ENCODE measurements at regions not wholly inside any gene's neighbourhood (a gene's known extent, or its start where the extent isn't known, plus 50 kb on each side); places are given as distances from the start of the nearest gene placed in this dataset.
"Not testable (repeated sequence)": the region's sequence is repeated elsewhere in the genome, so short reads cannot be mapped to it uniquely, and the experiment has no call there.

DNA sequence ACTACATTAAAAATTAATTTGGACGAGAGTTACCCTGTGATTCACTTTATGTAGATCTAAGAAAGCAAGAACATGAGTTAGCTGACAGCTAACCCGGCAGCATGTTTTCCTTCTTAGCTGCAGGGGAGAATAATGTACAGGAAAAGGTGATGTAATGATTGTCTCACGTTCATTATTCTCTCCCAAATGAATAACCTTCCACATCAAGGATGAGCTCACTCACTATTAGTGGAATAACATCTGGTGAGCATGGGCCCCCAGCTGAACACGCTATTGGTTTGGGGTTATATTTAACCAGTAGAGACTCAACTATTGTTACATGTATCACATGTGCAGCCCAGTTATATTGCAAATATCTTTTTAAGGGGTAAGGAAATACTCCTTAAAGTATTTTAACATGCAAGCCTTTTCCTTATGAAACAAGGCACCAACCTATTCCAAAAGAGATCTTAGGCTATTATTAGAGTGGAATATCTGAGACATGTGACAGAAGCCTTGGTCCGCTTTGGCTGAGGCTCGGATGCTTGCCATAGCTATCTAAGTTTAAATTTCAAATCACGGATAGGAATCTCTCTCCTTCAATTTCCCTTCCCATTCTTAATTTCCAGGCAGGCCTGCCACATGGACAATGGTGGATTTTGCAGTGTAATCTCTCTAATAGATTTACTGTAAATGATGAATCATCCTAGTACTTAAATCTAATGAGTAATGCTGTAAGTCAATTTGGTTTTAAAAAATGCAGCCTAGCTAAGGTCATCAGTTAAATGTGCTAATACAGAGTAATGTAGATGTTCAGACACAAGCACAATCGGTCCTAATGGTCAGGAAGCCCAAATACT, 99.0 kb upstream of the OTUD4 start:
- no peak overlapping the region for H3K4me3 ChIP-seq (ENCODE audit: low read depth, low read length)
- TF ChIP-seq, protein P1, sequence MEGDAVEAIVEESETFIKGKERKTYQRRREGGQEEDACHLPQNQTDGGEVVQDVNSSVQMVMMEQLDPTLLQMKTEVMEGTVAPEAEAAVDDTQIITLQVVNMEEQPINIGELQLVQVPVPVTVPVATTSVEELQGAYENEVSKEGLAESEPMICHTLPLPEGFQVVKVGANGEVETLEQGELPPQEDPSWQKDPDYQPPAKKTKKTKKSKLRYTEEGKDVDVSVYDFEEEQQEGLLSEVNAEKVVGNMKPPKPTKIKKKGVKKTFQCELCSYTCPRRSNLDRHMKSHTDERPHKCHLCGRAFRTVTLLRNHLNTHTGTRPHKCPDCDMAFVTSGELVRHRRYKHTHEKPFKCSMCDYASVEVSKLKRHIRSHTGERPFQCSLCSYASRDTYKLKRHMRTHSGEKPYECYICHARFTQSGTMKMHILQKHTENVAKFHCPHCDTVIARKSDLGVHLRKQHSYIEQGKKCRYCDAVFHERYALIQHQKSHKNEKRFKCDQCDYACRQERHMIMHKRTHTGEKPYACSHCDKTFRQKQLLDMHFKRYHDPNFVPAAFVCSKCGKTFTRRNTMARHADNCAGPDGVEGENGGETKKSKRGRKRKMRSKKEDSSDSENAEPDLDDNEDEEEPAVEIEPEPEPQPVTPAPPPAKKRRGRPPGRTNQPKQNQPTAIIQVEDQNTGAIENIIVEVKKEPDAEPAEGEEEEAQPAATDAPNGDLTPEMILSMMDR (IDR thresholded peaks at IDR 0.05; ENCODE audit: low read depth, low read length): no peak

DNA sequence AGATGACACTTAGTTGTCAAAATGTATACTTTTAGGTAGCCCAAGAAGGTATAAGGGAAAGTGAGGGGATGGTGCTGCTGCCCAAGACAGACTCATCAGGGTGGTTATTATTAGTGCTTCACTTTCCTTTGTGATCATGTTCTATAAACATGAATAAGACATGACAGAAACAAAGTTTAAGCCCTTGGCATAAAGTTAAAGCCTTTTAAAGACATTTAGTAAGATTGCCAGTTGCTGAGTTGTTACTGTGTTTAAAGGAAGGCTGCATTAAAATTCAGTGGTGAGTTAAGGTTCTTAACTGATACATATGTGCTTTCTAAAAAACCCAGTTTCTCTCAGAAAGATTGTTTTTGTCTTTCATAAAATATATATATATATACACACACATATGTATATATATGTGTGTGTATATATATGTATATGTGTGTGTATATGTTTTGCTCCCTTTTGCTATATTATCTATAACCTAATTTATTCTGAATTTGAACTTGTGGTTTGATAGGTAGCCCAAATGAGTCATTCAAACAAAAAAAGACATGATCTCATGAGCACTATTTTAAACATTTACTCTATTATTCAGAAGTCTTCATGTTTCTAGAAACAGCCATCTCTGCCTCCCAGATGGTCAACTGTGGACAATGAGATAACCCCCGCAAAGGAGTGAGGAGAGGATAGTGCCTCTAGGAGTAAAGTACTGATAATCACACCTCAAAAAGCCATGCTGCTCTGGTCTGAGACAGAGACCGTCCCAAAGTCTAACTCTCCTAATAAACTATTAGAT, 98.1 kb upstream of the OTUD4 start:
- TF ChIP-seq, protein P1 (IDR thresholded peaks at IDR 0.05; ENCODE audit: low read depth, low read length): no peak
- no peak overlapping the region for H3K4me3 ChIP-seq (ENCODE audit: low read depth, low read length)

DNA sequence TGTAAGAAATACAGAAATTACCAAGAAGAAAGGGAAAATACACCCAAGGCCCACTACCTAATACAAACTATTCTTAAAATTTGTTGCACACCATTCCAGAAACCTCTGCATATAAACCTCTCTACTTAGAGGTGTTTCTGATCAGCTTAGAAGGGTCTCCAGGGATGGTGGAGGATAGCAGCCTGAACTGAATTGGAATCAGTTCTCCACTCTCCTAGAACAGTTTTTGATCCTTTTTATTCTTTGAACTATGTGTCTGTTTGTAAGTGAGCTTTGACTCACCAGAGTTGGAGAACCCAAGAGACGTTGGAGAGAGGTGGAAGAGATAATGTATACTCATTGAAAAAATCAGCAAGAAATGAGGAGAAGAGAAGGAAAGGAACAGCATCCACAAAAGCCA, 96.6 kb upstream of the OTUD4 start:
- no peak overlapping the region for H3K4me3 ChIP-seq (ENCODE audit: low read depth, low read length)
- TF ChIP-seq, protein P1 (IDR thresholded peaks at IDR 0.05; ENCODE audit: low read depth, low read length): no peak

DNA sequence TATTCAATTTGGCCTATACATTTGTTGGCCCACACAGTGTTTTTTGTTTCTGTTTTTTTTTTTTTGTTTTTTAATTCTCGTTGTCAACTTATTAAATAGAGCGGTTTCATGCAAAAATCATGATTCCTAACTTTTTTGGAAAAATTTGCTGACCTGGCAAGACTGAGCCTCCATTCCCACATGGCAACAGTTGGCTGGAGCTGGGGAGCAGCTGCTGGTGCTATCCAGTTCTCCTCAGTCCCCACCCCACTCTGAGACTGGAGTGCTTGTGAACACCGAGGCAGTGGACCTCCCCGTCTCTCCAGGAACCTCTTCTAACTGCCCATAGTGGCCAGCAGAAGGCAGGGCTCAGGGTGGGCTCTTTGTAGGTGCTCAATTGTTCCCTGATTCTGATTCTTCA, 95.7 kb upstream of the OTUD4 start:
- H3K4me3 ChIP-seq (ENCODE audit: low read depth, low read length): no peak overlapping the region
- TF ChIP-seq, protein P1 (IDR thresholded peaks at IDR 0.05; ENCODE audit: low read depth, low read length): no peak

DNA sequence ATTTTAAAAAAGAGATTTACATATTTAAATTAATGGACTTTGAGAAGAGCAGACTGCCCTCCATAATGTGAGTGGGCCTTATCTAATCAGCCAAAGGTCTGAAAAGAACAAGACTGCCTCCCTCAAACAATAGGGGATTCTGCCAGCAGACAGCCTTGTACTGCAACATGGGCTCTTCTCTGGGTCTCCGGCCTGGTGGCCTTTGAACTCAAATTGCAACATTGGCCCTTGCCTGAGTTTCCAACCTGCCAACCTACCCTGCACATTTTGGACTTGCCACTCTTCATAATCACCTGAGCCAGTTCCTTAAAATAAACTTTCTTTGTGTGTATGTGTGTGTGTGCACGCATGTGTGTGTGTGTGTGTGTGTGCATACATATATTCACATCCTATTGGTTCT, 90.8 kb upstream of the OTUD4 start:
- TF ChIP-seq, protein P1 (IDR thresholded peaks at IDR 0.05; ENCODE audit: low read depth, low read length): no peak
- no peak overlapping the region for H3K4me3 ChIP-seq (ENCODE audit: low read depth, low read length)

DNA sequence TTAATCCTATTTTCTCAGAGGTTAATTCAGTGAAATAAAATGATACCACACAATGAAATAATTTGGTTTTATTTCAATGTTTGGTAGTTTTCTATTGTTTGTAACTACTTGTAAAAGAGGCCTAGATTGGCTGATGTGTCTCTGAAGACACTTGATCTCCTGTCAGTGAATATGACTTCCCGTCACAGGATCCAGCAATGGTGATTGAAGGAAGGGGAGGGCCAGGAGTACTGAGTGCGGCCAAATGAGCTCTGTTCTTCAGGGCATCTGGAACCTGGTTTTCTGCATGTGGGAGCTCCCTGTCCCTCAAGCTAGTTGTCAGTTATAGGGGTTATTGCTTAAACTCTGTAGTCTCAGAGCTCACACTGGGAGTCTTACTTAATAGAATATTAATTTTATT, 86.5 kb upstream of the OTUD4 start:
- TF ChIP-seq, protein P1 (IDR thresholded peaks at IDR 0.05; ENCODE audit: low read depth, low read length): no peak
- no peak overlapping the region for H3K4me3 ChIP-seq (ENCODE audit: low read depth, low read length)

DNA sequence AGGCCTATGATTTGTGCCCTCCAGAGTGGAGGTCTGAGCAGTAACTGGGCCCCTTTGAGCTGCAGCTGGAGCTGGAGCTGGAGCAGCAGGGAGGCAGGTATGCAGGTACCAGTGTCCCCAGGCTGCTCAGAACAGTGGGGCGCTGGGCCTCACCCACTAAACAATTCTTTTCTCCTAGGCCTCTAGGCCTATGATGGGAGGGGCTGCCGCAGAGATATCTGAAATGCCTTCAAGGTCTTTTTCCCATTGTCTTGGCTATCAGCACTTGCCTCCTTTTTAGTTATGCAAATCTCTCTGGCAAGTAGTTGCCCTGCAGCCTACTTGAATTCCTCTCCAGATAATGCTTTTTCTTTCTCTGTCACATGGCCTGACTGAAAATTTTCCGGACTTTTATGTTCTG, 79.7 kb upstream of the OTUD4 start:
- TF ChIP-seq, protein P1 (IDR thresholded peaks at IDR 0.05; ENCODE audit: low read depth, low read length): no peak

DNA sequence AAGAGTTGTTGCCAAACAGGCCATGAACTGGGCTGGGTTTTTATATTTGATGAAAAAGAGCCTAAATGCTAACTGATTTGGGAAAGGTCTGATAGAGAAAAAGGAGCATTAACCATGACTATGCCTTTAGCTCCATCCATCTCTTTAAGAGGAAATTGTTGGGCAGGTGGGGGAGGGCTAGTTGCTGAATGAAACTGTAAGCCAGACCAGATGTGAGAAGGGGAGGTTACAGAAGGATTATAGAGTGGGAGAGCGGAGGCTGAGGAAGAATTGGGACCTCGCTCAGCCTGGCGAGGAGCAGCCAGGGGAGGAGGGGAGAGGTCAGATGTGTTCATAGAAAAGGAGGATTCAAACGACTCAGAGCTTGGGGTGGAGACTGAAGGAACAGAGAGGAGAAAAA, 74.9 kb upstream of the OTUD4 start:
- not testable (repeated sequence) for H3K4me3 ChIP-seq (ENCODE audit: low read depth, low read length)

More for the DNA sequence above, 79.7 kb upstream of the OTUD4 start:
- H3K4me3 ChIP-seq (ENCODE audit: low read depth, low read length): no peak overlapping the region

Data from WI38 (cell line).